Central memory CD4-positive, alpha-beta T cell (primary cell): ENCODE measurements at regions not wholly inside any gene's neighbourhood (a gene's known extent, or its start where the extent isn't known, plus 50 kb on each side); places are given as distances from the start of the nearest gene placed in this dataset.
"Not testable (repeated sequence)": the region's sequence is repeated elsewhere in the genome, so short reads cannot be mapped to it uniquely, and the experiment has no call there.

Experiments used
- DNase-seq: peaks from one replicate; pipeline ENCODE4 v3.0.0; 2022

DNA sequence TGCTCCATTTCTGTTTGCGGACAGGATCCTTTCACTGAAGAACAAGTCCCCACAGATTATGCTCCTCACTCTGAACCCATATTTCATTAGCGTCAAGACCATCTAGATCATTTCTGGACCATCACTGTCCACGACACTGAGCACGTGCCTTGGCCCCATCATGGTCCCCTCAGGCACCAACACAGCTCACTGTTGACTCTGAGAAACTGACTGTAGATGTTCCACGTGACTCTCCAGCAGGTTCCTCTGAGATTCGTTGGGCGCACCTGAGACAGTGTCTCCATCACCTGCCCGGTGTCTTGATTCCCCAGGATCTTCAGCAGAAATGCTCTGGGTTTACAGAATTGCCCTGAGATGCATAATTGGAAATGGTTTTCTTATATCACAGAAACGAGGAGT lies 985.4 kb downstream of the TMEM121 start:
- no peak for DNase-seq

- no peak for DNase-seq
Observed at GRCh38 chr14:106513302-106513701, 986.9 kb downstream of the TMEM121 start.

DNA sequence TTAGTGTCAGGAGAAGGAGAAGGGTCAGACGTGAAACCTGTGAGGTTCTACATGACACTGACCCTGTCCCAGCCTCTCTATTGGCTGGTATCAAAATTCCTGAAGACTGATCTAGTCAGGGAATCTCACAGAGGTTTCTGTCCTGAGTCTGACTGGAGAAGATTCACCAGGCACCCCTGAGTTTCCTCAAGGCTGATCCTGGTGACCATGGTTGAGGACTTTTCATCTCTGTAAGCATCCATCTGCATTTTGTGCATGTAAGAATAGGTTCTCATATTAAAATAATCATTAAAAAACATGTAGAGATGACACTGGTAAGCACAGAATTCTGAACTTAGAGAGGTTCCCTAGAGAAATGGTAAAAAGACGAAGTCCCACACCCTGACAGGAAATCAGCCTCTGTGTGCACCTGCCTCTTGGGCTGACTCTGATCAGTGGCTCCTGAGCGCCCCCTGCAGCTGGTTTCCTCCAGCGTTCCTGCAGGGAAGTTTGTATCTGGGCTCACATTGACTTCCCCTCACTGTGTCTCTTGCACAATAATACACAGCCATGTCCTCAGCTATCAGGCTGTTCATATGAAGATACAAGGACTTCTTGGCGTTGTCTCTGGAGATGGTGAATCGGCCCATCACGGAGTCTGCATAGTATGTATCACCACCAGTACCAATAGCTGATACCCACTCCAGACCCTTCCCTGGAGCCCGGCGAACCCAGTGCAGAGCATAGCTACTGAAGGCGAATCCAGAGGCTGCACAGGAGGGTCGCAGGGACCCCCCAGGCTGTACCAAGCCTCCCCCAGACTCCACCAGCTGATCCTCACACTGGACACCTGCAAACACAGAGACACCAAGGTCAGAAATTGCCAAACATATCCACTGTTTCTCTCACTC lies 991.9 kb downstream of the TMEM121 start:
- DNase-seq = peak; percentile 78

- DNase-seq = not testable (repeated sequence)
Observed at GRCh38 chr14:106522118-106522517, 995.7 kb downstream of the TMEM121 start.

GRCh38 chr14:106522990-106523389 lies 996.6 kb downstream of the TMEM121 start:
- DNase-seq = no peak

- no peak for DNase-seq
Observed at GRCh38 chr14:106528717-106529116, 1002.3 kb downstream of the TMEM121 start.

- no peak for DNase-seq
Observed at GRCh38 chr14:106530031-106530422, 1003.6 kb downstream of the TMEM121 start.

DNA sequence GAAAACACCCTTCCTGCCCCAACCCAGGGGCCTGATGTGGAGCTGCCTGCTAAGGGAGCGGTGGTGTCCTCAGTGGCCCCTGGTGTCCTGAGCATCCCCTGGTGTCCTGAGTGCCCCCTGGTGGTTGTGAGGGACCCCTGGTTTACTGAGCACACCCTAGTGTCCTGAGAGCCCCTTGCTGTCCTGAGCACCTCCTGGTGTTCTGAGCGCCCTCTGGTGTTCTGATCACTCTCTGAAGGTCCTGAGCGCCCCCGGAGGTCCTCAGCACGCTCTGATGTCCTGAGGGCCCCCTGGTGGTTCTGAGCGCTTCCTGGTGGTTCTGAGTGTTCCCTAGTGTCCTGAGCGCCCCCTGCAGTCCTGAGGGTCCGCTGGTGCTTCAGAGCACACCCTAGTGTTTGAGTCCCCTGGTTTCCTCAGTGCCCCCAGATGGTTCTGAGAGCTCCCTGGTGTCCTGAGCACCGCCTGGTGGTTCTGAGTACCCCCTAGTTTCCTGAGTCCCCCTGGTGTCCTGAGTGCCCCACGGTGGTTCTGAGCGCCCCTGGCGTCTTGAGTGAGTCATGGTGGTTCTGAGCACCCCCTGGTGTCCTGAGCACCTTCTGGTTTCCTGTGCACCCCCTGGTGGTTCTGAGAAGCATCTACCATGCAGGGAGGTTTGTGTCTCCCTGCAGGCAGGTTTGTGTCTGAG lies 1004.2 kb downstream of the TMEM121 start:
- DNase-seq = peak; percentile 27

DNA sequence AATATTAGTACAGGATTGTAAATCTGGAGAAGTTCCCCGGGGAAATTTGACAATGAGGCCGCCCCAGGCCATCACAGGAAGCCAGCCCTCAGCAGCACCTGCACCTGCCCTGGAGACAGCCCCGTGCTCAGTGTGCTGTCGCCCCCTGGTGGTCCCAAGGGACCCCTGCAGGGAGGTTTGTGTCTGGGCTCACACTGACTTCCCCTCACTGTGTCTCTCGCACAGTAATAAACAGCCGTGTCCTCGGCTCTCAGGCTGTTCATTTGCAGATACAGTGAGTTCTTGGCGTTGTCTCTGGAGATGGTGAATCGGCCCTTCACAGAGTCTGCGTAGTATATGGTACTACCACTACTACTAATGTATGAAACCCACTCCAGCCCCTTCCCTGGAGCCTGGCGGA lies 1011.2 kb downstream of the TMEM121 start:
- DNase-seq = peak; percentile 49

DNA sequence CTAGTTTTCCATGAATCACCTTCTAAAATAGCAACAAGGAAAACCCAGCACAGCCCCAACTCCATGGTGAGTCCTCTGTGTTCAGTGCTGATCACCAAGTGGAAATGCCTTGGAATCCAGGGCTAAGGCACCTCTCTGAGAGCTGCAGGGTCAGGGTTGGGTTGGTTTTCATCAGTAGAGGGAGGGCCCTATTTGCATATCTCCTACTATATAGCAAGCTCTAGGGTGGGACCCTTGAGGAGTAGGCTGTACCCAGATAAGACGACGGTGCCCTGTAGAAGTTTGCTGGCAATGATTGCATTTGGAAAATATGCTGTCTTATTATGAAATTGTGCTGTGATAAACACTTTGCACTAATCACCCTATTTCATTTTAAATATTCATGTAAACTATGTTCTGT lies 1011.8 kb downstream of the TMEM121 start:
- no peak for DNase-seq

DNA sequence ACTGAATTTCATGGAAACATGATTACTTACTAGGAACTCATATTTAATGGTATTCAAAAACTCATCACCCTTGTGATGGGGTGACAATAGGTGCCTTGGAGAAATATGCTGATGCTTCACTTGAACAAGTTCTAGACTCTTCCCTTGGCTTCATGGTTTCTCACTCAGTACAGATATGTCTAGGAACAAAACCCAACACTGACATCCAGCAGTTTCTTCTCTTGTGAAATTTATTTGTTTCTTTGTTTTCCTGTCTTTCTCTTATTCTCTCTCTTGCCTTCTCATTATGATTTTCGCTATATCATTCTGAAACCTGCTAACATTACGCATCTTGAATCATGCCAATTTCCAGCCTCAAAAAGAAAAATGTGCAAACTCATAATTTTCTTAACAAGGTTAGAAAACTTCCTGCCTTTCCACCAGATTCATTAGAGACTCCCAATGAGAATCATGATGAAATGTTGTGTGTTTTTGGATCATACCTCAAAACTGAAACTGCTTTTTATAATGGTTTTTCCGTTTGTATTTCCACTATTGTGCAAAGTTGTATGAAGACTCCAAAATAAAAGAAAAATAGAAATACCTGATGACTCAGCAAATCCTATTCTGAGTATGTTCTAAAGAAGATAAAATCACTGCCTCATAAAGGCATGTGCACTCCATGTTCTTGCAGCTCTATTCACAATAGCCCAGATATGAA lies 1021.5 kb downstream of the TMEM121 start:
- no peak for DNase-seq

- DNase-seq = no peak
Observed at GRCh38 chr14:106549064-106549463, 1022.7 kb downstream of the TMEM121 start.

DNA sequence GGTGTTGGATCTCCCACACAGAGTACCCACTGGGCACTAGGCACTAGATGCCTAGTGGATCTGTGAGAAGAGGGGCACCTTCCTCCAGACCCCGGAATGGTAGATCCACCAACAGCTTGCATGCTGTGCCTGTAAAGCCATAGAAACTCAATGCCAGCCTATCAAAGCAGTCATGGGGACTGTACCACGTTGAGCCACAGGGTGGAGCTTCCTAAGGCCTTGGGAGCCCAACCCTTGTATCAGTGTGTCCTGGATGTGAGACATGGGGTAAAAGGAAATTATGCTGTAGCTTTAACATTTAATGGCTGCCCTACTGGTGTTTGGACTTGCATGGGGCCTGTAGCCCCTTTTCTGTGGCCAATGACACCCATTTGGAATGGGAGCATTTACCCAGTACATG lies 1024.9 kb downstream of the TMEM121 start:
- DNase-seq = no peak

- not testable (repeated sequence) for DNase-seq
Observed at GRCh38 chr14:106556211-106556610, 1029.8 kb downstream of the TMEM121 start.

GRCh38 chr14:106556665-106557289 lies 1030.4 kb downstream of the TMEM121 start:
- DNase-seq = peak; percentile 43

DNA sequence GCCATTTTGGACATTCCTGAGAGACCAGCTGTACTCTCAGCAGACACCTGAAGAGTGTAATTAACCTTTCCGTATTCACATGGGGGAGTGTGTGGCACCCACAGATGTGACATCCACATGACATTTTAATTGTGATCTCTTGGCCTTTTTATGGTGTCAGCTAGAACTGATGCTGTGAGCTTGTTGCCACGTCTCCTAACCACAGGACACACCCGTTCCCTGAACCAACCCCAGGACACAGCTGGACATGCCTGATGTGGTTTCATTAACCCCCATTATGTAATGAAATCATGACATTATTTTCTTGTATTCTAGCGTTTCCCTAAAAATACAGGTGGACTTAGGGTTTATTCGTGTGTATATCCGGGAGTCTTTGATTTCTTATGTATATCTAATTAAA lies 1036.1 kb downstream of the TMEM121 start:
- no peak for DNase-seq

DNA sequence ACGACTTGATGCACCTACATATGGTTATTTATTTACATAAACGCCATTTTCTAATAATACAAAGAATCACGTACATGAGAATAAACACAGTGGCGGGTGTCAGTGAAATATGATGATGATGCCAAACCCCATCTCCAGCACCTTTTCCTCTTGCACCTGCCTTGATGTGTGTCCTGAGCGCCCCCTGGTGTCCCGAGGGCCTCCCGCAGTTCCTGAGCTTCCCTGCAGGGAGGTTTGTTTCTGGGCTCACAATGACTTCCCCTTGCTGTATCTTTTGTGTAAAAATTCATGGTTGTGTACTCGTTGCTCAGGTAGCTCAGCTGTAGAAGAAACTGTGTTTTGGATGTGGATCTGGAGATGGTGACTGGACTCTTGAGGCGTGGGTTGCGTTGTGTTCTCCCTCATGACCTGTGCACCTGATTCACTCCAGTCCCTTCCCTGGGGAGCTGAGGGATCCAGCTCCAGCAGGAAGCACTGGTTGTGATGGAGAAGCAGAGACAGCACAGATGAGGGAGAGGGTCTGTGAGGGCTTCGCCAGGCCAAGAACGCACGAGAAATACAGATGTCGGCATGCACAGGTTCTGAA lies 1037.8 kb downstream of the TMEM121 start:
- peak; percentile 31 for DNase-seq

DNA sequence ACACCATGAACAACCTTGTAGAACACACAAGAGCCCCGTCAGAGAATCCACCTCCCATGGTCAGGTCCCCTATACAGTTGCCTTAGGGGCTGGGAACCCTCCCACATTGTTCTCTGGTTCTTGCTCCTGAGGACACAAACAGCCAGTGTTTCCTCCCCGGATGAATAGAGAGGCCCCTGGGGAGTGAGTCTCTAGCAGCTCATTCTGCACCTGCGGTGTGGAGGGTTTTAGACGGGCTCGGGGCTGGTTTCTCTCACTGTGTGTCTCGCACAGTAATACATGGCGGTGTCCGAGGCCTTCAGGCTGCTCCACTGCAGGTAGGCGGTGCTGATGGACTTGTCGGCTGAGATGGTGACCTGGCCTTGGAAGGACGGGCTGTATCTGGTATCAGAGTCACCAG lies 1052.1 kb downstream of the TMEM121 start:
- no peak for DNase-seq

- no peak for DNase-seq
Observed at GRCh38 chr14:106579084-106579483, 1052.7 kb downstream of the TMEM121 start.

DNA sequence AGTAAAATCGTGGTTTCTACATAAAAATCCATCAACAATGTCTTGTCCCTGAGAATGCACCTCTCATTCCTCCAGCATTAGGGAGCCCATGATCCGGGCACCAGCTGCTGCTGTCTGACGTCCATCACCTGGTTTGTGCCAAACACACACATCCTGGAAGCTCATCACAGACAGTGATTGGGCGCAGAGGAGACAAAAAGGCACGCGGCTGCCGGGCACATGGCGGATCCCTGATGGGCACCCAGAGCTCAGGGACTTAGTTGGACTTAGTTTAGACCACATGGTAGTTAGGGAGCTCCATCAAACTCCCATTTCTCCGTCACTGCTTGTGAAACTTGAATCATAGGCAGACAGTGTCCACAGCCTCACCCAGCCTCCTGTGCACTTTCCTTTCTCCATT lies 1059.3 kb downstream of the TMEM121 start:
- DNase-seq = no peak

- DNase-seq = peak; percentile 43
Observed at GRCh38 chr14:106586098-106586704, 1059.8 kb downstream of the TMEM121 start.

- not testable (repeated sequence) for DNase-seq
Observed at GRCh38 chr14:106591539-106591938, 1065.2 kb downstream of the TMEM121 start.
